Uterus (tissue), 3 donors: ENCODE measurements at regions not wholly inside any gene's neighbourhood (a gene's known extent, or its start where the extent isn't known, plus 50 kb on each side); places are given as distances from the start of the nearest gene placed in this dataset.

ENCODE experiments used
- DNase-seq, 2 donors: peaks; one replicate each; pipeline ENCODE4 v3.0.0-alpha.2; 2019 to 2020
- H3K27ac ChIP-seq, 2 donors: fragments of 200-600 bp; sonication (generic); 1 replicate in 1 of 2; 2 replicates in 1 of 2; pipeline ENCODE4 v1.5.1; 2016 to 2018
- H3K27me3 ChIP-seq, 2 donors: fragments of 200-600 bp; sonication (generic); one replicate each; pipeline ENCODE4 v1.5.1; 2018 to 2019; ENCODE audit warnings: control low read depth in 1 of 2
- H3K36me3 ChIP-seq, 2 donors: fragments of 200-600 bp; sonication (generic); one replicate each; pipeline ENCODE4 v1.5.1; 2019; ENCODE audit warnings: control low read depth in 1 of 2
- H3K4me1 ChIP-seq, 2 donors: fragments of 200-600 bp; sonication (generic); one replicate each; pipeline ENCODE4 v1.5.1; 2018 to 2019; ENCODE audit warnings: control low read depth in 1 of 2
- H3K4me3 ChIP-seq, 2 donors: fragments of 200-600 bp; sonication (generic); 1 replicate in 1 of 2; 2 replicates in 1 of 2; pipeline ENCODE4 v1.5.1; 2018 to 2019; ENCODE audit warnings: mild to moderate bottlenecking in 1 of 2
- H3K9me3 ChIP-seq, 2 donors: fragments of 200-600 bp; sonication (generic); one replicate each; pipeline ENCODE4 v1.5.1; 2019; ENCODE audit warnings: control low read depth in 1 of 2
- CTCF ChIP-seq, 4 experiments: fragments of 200-600 bp in 2 of 4; fragments of 450-650 bp in 2 of 4; sonication (generic) in 2 of 4; IDR thresholded peaks; one replicate each; pipeline ENCODE4 v1.5.1; 2016 to 2019; ENCODE audit warnings: antibody characterized with exemption in 4 of 4, mild to moderate bottlenecking in 2 of 4, moderate library complexity in 1 of 4
- POLR2A ChIP-seq, 2 donors: fragments of 450-650 bp; IDR thresholded peaks; one replicate each; pipeline ENCODE4 v1.6.1; 2016; ENCODE audit warnings: antibody characterized with exemption in 2 of 2, mild to moderate bottlenecking in 1 of 2, moderate library complexity in 1 of 2
- intact Hi-C: fragments of 100-400 bp; cut with DNase I; formaldehyde crosslinking; loops from one replicate; pipeline ENCODE4 v1.15.1; 2023; ENCODE audit warnings: low total_unique reads
- donor health status: DM: yes; HTN: yes; CAD: no.

- no peaks in the 10 kb centered on the region for H3K4me1 ChIP-seq
- H3K4me3 ChIP-seq, result no peak overlapping the region
- no peaks in the 10 kb centered on the region for H3K36me3 ChIP-seq
- intact Hi-C loops, result no loop called here
- DNase-seq, result no peak
- no peaks in the 10 kb centered on the region for H3K27me3 ChIP-seq
- TF ChIP-seq POLR2A (IDR thresholded peaks at IDR 0.05) (no peak), CTCF (IDR thresholded peaks at IDR 0.05) (no peak)
- H3K9me3 ChIP-seq, result no peaks in the 10 kb centered on the region
- H3K27ac ChIP-seq, result no peak overlapping the region
Observed at GRCh38 chr1:168801032-168801745, 72.2 kb upstream of the DPT start.

GRCh38 chr1:168803806-168804510 lies 75.0 kb upstream of the DPT start:
- Histone ChIP-seq H3K4me1 (no peaks in the 10 kb centered on the region), H3K4me3 (no peak overlapping the region), H3K9me3 (no peaks in the 10 kb centered on the region), H3K27ac (no peak overlapping the region), H3K27me3 (no peaks in the 10 kb centered on the region), H3K36me3 (no peaks in the 10 kb centered on the region)
- TF ChIP-seq POLR2A (IDR thresholded peaks at IDR 0.05), result no peak
- TF ChIP-seq CTCF (IDR thresholded peaks at IDR 0.05), result no peak
- no peak for DNase-seq
- intact Hi-C loops, result no loop called here

GRCh38 chr1:168806952-168807351 lies 77.9 kb upstream of the DPT start:
- no peaks in the 10 kb centered on the region for H3K27me3 ChIP-seq
- TF ChIP-seq CTCF (IDR thresholded peaks at IDR 0.05), result no peak
- no peak for TF ChIP-seq POLR2A (IDR thresholded peaks at IDR 0.05)
- H3K36me3 ChIP-seq, result no peaks in the 10 kb centered on the region
- DNase-seq, result no peak
- no peaks in the 10 kb centered on the region for H3K4me1 ChIP-seq
- intact Hi-C loops, result no loop called here
- no peak overlapping the region for H3K27ac ChIP-seq
- H3K9me3 ChIP-seq, result no peaks in the 10 kb centered on the region
- no peak overlapping the region for H3K4me3 ChIP-seq

- TF ChIP-seq POLR2A (IDR thresholded peaks at IDR 0.05) (no peak), CTCF (IDR thresholded peaks at IDR 0.05) (no peak)
- H3K27me3 ChIP-seq, result no peaks in the 10 kb centered on the region
- no peaks in the 10 kb centered on the region for H3K36me3 ChIP-seq
- intact Hi-C loops, result no loop called here
- no peaks in the 10 kb centered on the region for H3K9me3 ChIP-seq
- no peak overlapping the region for H3K4me3 ChIP-seq
- H3K27ac ChIP-seq, result no peak overlapping the region
- DNase-seq, result no peak
- H3K4me1 ChIP-seq, result no peaks in the 10 kb centered on the region
Observed at GRCh38 chr1:168811176-168811575, 82.2 kb upstream of the DPT start.

GRCh38 chr1:168819668-168820067 lies 90.7 kb upstream of the DPT start:
- no peaks in the 10 kb centered on the region for H3K27me3 ChIP-seq
- no peaks in the 10 kb centered on the region for H3K36me3 ChIP-seq
- H3K4me3 ChIP-seq, result no peak overlapping the region
- no peak for TF ChIP-seq POLR2A (IDR thresholded peaks at IDR 0.05)
- no peak for TF ChIP-seq CTCF (IDR thresholded peaks at IDR 0.05)
- H3K9me3 ChIP-seq, result no peaks in the 10 kb centered on the region
- intact Hi-C loops, result no loop called here
- H3K4me1 ChIP-seq, result no peaks in the 10 kb centered on the region
- no peak overlapping the region for H3K27ac ChIP-seq
- DNase-seq, result no peak
